ENCODE measurements at regions not wholly inside any gene's neighbourhood (a gene's known extent, or its start where the extent isn't known, plus 50 kb on each side); places are given as distances from the start of the nearest gene placed in this dataset.
"Not testable (repeated sequence)": the region's sequence is repeated elsewhere in the genome, so short reads cannot be mapped to it uniquely, and the experiment has no call there.

DNA sequence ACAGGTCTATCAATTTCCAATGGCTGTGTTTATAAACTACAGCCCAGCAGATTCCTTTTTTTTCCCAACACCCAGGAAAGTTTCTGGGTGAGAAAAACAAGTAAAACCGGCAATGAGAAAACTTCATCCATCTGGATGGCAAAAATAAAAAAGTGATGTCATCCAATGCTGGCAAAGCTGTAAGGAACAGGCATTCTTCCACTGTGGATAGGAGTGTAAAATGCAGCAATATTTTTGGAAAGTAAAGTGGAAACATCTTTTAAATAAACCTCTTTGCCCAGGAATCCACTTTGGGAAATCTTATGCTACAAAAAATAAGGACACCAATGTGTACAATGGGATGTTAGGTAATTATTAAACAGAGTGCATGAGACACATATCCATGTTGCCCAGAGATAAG, 102.1 kb upstream of the NT5E start:
- H3K4me3 ChIP-seq (replicated peaks; ENCODE audit: low read depth, low read length): no peak overlapping the region
- DNase-seq (ENCODE audit: low read depth): no peak
- TF ChIP-seq, protein P1, sequence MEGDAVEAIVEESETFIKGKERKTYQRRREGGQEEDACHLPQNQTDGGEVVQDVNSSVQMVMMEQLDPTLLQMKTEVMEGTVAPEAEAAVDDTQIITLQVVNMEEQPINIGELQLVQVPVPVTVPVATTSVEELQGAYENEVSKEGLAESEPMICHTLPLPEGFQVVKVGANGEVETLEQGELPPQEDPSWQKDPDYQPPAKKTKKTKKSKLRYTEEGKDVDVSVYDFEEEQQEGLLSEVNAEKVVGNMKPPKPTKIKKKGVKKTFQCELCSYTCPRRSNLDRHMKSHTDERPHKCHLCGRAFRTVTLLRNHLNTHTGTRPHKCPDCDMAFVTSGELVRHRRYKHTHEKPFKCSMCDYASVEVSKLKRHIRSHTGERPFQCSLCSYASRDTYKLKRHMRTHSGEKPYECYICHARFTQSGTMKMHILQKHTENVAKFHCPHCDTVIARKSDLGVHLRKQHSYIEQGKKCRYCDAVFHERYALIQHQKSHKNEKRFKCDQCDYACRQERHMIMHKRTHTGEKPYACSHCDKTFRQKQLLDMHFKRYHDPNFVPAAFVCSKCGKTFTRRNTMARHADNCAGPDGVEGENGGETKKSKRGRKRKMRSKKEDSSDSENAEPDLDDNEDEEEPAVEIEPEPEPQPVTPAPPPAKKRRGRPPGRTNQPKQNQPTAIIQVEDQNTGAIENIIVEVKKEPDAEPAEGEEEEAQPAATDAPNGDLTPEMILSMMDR (IDR thresholded peaks at IDR 0.05; ENCODE audit: low read length, missing control alignments): no peak

- TF ChIP-seq, protein P1 (IDR thresholded peaks at IDR 0.05; ENCODE audit: low read length, missing control alignments): no peak
- no peak for DNase-seq (ENCODE audit: low read depth)
- H3K4me3 ChIP-seq (replicated peaks; ENCODE audit: low read depth, low read length): no peak overlapping the region
These were observed 103.7 kb upstream of the NT5E start for GRCh38 chr6:85346196-85346595.

DNA sequence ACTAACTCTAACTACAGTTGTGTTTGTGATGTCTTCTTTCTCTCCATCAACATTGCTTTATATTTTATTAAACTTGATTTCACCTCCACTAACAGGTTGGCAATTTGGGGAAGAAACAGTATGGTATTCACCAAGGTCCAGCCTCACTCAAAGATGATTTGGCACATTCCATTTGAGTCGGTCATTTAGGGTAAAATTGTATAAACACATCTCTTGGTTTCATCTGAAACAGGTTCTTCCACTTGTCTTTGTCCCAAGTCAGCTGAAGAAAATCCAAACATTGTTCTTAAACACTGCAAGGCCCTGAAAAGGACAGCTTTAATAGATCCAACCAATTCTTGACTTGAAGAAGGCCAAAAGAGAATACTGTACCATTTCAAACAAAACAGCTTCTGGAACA, 104.9 kb upstream of the NT5E start:
- no peak overlapping the region for H3K4me3 ChIP-seq (replicated peaks; ENCODE audit: low read depth, low read length)
- DNase-seq (ENCODE audit: low read depth): no peak
- TF ChIP-seq, protein P1 (IDR thresholded peaks at IDR 0.05; ENCODE audit: low read length, missing control alignments): no peak

DNA sequence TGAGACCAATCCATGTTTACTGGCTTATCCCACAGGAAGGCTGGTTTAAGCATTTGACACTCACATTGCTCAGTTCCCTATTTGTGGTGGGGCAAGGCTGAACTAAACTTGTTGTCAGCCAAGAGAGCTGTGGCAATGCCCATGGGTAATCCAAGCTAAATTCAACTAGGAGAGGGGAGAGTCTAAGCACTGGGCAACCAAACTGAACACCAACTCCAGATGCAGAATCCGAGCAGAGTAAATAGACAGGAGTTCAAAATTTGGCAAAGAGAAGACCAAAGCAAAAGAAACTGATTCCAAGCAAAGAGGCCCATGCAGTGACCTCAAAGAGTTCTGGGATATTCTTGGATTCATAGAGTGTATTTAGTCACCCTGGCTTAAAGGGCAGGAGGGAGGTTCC, 106.5 kb upstream of the NT5E start:
- H3K4me3 ChIP-seq (replicated peaks; ENCODE audit: low read depth, low read length): no peak overlapping the region
- TF ChIP-seq, protein P1 (IDR thresholded peaks at IDR 0.05; ENCODE audit: low read length, missing control alignments): no peak
- DNase-seq (ENCODE audit: low read depth): no peak

GRCh38 chr6:85329196-85329595, 120.7 kb upstream of the NT5E start:
- DNase-seq (ENCODE audit: low read depth): no peak
- TF ChIP-seq, protein P1 (IDR thresholded peaks at IDR 0.05; ENCODE audit: low read length, missing control alignments): no peak
- no peak overlapping the region for H3K4me3 ChIP-seq (replicated peaks; ENCODE audit: low read depth, low read length)

DNA sequence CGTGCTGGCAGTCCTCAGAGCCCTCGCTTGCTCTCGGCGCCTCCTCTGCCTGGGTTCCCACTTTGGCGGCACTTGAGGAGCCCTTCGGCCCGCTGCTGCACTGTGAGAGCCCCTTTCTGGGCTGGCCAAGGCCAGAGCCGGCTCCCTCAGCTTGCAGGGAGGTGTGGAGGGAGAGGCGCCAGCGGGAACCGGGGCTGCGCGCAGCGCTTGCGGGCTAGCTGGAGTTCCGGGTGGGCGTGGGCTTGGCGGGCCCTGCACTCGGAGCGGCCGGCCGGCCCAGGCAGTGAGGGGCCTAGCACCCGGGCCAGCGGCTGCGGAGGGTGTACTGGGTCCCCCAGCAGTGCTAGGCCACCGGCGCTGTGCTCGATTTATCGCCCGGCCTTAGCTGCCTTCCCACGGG, 124.1 kb upstream of the NT5E start:
- not testable (repeated sequence) for H3K4me3 ChIP-seq (replicated peaks; ENCODE audit: low read depth, low read length); DNase-seq (ENCODE audit: low read depth)

DNA sequence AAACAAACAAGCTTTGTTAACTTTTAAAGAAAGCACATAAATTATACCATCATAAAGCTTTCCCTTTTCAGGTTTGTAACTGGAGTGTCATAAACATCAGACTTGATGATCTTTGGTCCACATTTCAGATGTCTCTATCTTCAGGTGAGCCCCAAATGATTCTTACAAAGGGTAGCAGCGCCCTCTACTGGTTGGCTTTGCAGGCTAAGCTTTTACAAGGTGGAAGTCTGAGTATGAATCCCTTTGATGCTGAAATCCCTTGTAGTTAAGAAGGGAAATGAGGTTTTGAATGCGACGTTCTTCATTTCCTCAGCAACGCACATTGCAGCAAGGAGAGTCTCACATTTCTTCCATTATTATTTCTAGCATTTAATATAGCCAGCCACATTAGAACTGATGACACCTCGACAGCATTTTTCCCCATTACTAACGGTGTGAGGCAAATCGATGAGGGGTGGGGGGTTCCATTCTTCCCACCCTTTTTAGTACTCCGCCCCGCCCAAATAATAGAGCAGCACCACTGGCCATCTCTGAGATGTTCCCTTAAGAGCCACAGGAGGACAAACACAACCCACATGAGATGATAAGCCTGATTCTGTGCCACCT, 126.3 kb upstream of the NT5E start:
- TF ChIP-seq, protein P1 (IDR thresholded peaks at IDR 0.05; ENCODE audit: low read length, missing control alignments): peak; percentile 97
- DNase-seq (ENCODE audit: low read depth): peak; percentile 90
- H3K4me3 ChIP-seq (replicated peaks; ENCODE audit: low read depth, low read length): no peak overlapping the region

Measured in fibroblast of pulmonary artery (primary cell).